HG03135 (cell line): ENCODE measurements at regions not wholly inside any gene's neighbourhood (a gene's known extent, or its start where the extent isn't known, plus 50 kb on each side); places are given as distances from the start of the nearest gene placed in this dataset.
A peak's percentile ranks its signal among the peaks of the same experiment; 100 is the strongest.
"Not testable (repeated sequence)": the region's sequence is repeated elsewhere in the genome, so short reads cannot be mapped to it uniquely, and the experiment has no call there.

Experiments used
- ATAC-seq: cut with Tn5 transposase; IDR thresholded peaks from one replicate; pipeline ENCODE4 v1.9.1; 2021; ENCODE audit warnings: mild to moderate bottlenecking, moderate library complexity; ENCODE audit not compliant: unreplicated experiment

DNA sequence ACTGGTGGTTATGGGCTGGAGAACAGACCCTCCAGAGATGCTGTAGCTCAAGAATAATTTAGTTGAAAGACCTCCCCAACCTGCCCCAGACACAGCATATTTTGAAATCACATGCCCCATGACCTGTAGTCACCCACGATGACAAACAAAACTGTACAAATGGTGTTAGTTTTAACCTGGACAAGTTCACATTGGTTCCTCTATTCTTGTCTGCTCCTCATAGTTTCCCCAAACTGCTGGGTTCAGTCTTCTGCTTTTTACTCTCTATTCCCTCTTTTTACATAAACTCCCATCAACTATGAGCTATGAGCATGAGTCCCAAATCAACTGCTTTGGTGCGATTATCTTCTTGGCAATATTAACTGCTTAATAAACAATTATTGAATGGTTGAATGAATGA lies 365.3 kb upstream of the CLINT1 start:
- no peak for ATAC-seq

DNA sequence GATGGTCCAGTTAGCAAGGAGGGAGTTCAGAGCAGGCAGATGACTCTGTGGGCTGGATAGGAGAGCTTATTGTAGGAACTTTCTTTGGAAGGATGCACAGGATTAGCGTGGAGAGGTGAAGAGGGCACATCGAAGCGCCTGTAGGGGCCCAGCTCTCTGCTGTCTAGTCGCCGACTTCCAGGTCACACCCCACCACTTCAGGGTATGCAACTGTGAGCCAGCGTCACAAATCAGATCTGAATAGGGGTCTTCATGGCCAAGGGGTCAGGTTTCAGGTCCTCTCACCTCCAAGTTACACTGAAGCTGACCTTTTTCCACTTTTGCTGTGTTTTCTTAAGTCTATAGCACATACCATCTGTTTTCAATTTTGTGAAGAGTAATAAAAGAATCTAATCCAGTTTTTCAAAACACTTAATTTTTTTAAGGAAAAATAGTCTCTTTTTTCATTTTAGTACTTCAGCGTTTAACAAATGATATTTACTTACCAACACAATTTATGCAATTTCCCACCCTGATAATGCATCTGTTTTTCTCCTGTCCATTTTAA lies 364.2 kb upstream of the CLINT1 start:
- ATAC-seq, result no peak

DNA sequence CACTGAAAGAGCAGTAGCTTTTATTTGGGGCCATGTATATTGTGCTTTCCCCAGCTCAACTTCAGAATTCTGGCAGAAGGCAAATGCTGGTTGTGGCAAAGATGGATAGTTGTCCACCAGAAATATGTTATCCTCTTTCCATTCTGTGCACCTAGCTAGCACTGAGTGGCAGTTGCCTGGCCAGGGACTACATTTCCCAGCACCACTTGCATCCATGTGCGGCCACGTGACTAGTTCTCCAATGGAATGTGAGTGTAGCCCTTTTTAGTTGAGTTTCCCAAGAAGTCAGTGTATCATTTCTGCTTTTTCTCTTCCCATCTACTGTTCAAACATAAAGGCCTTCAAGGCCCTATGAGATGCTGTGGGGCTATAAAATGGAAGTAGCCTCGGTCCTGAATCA lies 354.0 kb upstream of the CLINT1 start:
- ATAC-seq, result no peak

DNA sequence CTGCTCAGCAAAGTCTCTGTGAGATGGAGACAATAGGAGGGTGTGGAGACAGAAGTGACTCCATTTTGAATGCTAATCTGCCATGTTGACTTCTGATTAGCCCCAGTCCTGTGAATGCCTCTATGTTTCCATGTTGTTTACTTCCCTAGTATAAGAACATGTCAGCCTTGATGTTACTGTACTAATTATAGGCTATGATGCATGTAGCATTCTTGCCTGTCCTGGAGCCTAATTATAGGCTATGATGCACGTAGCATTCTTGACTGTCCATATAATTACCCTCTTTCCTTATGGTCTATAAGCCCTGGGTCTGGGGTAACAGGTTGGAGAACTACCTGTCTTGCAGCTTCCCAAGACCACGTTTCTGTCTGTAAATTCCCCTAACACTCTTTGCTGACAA lies 353.3 kb upstream of the CLINT1 start:
- no peak for ATAC-seq

GRCh38 chr5:158209219-158209908 lies 350.4 kb upstream of the CLINT1 start:
- ATAC-seq, result no peak

GRCh38 chr5:158207733-158208132 lies 348.8 kb upstream of the CLINT1 start:
- ATAC-seq, result no peak

- no peak for ATAC-seq
Measured at GRCh38 chr5:158205992-158206391, 347.0 kb upstream of the CLINT1 start.

DNA sequence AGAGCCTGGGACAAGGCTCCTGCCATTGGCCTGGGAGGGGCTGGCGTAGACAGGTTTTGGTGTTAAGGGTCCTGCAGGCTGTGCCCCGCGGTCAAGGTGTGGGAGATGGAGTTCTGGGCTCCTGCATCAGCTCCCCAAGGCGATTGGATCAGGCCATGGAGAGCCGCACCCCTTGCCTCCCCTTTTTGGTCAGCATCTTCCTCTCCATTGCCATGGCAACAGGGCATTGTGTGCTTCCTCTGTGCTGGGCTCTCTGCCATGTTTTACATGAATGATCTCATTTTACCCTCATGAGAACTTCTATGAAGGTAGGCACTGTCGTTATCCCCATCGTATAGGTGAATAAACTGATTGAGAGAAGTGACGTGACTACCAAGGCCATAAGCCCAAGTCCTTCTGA lies 344.3 kb upstream of the CLINT1 start:
- no peak for ATAC-seq

- ATAC-seq, result no peak
Measured at GRCh38 chr5:158202801-158203200, 343.9 kb upstream of the CLINT1 start.

DNA sequence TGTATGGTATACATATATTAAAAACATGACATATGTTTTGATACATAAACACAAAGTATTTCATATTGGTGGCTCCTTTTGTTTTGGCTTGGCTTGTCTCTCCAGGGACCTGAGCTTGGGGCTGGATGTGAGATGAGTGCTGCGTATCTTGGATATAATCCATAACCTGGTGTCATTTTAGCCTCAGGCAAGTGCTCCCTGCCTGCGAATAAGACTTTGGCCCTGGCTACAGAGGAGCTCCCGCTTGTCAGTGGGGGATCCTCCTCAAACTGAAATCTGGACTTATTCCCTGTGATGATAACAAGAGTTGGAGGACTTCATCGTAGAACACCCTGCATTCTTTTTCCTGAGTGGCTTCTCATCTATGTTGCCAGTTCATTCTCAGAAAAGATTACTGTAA lies 341.7 kb upstream of the CLINT1 start:
- no peak for ATAC-seq

DNA sequence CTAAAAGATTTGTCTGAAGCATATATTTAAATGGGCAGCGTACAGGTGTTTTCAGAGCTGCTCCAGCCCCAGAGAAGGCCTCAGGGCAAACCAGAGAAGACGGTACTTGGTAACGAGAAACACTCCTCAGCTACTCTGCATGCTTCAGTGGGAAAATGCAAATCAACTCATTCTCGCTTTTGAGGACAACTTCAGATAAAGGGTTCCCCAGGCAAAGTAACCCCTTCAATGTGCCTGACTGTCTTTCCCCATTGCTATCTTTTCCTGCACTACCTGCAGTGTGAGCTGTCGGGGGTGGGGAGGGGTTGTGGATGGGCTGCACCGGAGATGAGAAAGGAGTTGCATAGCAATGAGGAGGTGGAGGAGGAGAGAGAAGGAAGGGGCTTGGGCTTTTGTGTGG lies 339.7 kb upstream of the CLINT1 start:
- ATAC-seq, result peak; percentile 87

DNA sequence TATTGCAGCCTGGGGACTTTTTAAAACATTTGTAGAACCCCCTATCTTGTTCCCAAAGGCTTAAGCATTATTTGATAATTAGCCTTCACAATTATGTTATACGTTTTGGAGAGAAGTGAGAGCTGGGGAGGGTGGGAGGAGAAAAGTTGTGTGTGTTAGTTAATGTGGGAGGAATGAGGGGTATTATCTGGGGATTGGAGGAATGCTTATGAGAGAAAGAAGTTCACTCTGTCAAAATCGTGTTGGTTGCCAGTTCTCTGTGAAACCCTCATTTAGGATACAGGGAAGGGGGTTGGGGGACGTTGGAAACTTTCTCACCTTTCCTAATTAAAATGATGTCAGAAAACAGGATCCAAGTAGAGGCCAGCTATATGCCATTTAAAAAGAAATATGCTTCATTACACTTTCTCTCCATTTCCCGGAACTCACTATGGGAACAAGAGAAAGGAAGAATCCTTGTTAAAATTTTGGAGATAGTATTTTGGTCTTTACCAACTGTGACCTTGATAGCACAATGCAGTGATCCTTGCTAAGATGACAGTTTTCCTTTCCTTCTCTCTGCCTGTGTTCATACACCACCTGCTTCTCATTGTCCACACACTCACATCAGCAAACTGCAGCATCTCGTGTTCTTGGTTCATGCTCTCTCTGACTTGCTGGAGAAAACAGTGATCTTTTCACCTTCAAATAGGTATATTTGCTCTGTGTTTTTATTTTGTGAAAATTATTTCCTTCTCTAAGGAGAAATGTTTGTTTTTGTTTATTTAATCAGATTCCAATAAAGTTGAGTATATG lies 336.7 kb upstream of the CLINT1 start:
- ATAC-seq, result no peak

DNA sequence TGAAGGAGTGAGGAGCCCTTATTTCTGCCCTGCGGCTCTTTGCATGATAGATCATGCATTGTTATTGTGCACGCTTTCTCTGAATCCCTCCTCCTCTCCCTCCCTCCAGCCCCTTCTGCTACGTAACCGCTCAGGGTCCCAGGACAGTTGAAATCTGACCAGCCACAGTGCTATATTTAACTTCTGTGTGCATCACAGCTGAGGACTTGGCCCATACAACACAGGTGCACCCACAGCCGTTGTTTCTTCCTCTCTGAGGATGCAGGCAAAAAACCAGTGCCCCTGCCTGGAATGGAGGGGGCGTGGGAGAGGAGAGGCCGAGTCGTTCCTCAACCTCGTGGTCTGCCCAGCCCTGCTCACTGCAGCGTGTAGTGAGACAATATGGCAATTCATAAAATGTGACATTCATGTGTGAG lies 335.6 kb upstream of the CLINT1 start:
- ATAC-seq, result peak; percentile 59

DNA sequence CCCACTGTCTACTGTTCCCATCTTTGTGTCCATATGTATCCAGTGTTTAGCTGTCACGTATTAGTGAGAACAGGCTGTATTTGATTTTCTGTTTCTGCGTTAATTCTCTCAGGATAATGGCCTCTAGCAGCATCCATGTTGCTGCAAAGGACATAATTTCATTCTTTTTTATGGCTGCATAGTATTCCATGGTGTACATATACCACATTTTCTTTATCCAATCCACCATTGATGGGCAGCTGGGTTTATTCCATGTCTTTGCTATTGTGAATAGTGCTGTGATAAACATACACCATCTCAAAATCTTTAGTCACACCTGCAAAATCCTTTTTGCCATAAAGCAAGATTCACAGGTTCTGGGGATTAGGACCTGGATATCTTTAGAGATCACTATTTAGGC lies 334.4 kb upstream of the CLINT1 start:
- not testable (repeated sequence) for ATAC-seq

- no peak for ATAC-seq
Measured at GRCh38 chr5:158180407-158180806, 321.5 kb upstream of the CLINT1 start.

- no peak for ATAC-seq
Measured at GRCh38 chr5:158179271-158179670, 320.3 kb upstream of the CLINT1 start.

DNA sequence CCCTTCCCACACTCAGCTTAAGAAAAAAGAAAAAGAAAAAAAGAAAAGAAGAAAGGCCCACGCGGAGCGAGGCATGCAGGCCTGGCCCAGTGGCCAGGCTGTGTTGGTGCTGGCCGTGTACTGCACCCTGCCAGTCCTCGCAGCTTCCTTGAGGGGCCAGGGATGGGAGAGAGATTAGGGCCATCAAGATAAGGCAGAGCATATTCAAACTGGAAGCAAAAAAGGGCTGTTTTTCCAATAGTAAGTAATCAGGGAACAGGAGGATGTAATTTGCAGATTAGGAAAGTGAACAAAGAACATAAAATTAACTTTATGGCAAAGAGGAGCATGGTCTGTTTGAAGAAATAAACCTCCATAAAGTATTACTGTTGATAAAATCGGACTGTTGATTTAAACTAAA lies 319.6 kb upstream of the CLINT1 start:
- no peak for ATAC-seq

- no peak for ATAC-seq
Measured at GRCh38 chr5:158177146-158177545, 318.2 kb upstream of the CLINT1 start.

GRCh38 chr5:158175934-158176481 lies 317.1 kb upstream of the CLINT1 start:
- ATAC-seq, result no peak

- ATAC-seq, result no peak
Measured at GRCh38 chr5:158174918-158175851, 316.2 kb upstream of the CLINT1 start.

DNA sequence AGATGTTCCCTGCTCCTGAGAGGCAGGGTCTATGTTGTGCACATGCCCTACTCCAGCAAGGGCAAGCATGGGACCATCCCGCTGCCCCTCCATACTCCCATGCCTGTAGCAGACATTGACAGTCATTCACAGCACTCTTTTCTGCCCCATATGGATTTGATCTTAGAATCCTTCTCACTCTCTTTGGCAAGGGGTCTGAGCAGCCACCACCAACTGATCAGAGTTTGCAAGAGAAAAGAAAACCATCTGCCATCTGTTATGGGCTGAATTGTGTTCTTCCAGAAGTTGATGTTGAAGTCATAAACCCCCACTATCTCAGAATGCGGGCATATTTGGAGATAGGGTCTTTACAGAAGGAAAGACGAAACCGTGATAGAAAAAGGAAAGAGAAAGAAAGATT lies 315.1 kb upstream of the CLINT1 start:
- no peak for ATAC-seq
